Calu3 (cell line): ENCODE measurements at regions not wholly inside any gene's neighbourhood (a gene's known extent, or its start where the extent isn't known, plus 50 kb on each side); places are given as distances from the start of the nearest gene placed in this dataset.

Source experiments
- BruUV-seq: library from RNA; stranded (reverse); fragments of 400-500 nt; replicated peaks from 2 replicates; lab custom pipeline; 2021; lab: Mats Ljungman, UMichigan
- CTCF ChIA-PET: fragments of 300-600 bp; sonication (Branson Sonifier 250); formaldehyde crosslinking; loops from one replicate; lab custom pipeline; 2022; ENCODE audit warnings: antibody characterized with exemption; lab: Charles Lee
- DNase-seq: peaks from one replicate; pipeline ENCODE4 v3.0.0; 2022
- H3K27ac Mint-ChIP-seq: one replicate; pipeline ENCODE4 v1.8.0; 2022; ENCODE audit warnings: mixed read lengths; ENCODE audit not compliant: unreplicated experiment
- H3K27me3 Mint-ChIP-seq: one replicate; pipeline ENCODE4 v1.8.0; 2022; ENCODE audit warnings: mixed read lengths; ENCODE audit not compliant: unreplicated experiment
- H3K36me3 Mint-ChIP-seq: one replicate; pipeline ENCODE4 v1.8.0; 2022; ENCODE audit warnings: mild to moderate bottlenecking, moderate library complexity, mixed read lengths; ENCODE audit not compliant: insufficient read depth, unreplicated experiment
- H3K4me1 Mint-ChIP-seq: one replicate; pipeline ENCODE4 v1.8.0; 2022; ENCODE audit warnings: mild to moderate bottlenecking, low read depth, mixed read lengths; ENCODE audit not compliant: unreplicated experiment
- H3K4me3 Mint-ChIP-seq: one replicate; pipeline ENCODE4 v1.8.0; 2022; ENCODE audit warnings: mild to moderate bottlenecking, low read depth, moderate library complexity, mixed read lengths; ENCODE audit not compliant: unreplicated experiment
- H3K9me3 Mint-ChIP-seq: one replicate; pipeline ENCODE4 v1.8.0; 2022; ENCODE audit warnings: low read depth, mixed read lengths; ENCODE audit not compliant: unreplicated experiment
- intact Hi-C: fragments of 100-400 bp; cut with micrococcal nuclease; formaldehyde crosslinking; loops from one replicate; pipeline ENCODE4 v1.10.0; 2022; ENCODE audit not compliant: unreplicated experiment
- TF ChIP-seq, protein P1 (sequence below): fragments of 200-600 bp; IDR thresholded peaks from one replicate; pipeline ENCODE4 v1.8.0; 2022; ENCODE audit warnings: antibody characterized with exemption; ENCODE audit not compliant: unreplicated experiment

GRCh38 chr16:65297453-65297852 is 175.6 kb upstream of the CDH11 start:
- Mint-ChIP-seq H3K4me3 (no peak overlapping the region), H3K4me1 (no peaks in the 10 kb centered on the region), H3K27me3 (no peaks in the 10 kb centered on the region), H3K9me3 (peaks cover 17% of the 10 kb centered on the region), H3K36me3 (no peaks in the 10 kb centered on the region), H3K27ac (no peak overlapping the region)
- TF ChIP-seq, protein P1, sequence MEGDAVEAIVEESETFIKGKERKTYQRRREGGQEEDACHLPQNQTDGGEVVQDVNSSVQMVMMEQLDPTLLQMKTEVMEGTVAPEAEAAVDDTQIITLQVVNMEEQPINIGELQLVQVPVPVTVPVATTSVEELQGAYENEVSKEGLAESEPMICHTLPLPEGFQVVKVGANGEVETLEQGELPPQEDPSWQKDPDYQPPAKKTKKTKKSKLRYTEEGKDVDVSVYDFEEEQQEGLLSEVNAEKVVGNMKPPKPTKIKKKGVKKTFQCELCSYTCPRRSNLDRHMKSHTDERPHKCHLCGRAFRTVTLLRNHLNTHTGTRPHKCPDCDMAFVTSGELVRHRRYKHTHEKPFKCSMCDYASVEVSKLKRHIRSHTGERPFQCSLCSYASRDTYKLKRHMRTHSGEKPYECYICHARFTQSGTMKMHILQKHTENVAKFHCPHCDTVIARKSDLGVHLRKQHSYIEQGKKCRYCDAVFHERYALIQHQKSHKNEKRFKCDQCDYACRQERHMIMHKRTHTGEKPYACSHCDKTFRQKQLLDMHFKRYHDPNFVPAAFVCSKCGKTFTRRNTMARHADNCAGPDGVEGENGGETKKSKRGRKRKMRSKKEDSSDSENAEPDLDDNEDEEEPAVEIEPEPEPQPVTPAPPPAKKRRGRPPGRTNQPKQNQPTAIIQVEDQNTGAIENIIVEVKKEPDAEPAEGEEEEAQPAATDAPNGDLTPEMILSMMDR: no peak
- intact Hi-C loops: no loop called here
- DNase-seq: no peak
- CTCF ChIA-PET: no interaction called here
- BruUV-seq: no TSS peak

DNA sequence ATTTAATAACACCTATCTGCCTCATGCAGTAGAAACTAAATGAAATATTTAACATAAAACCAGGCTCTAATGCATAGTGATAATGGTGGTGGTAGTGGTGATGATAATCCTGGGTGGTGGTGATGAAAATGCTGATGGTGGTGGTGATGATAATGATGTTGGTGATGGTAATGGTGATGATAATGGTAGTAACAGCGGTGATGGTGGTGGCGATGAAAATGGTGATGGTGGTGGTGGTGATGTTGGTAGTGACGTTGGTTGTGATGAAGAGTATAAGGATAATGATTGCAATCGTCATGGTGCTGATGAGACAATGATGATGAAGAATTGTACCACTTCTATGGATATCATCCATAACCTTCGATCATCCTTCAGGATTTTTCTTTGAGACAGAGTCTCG is 173.7 kb upstream of the CDH11 start:
- intact Hi-C loops: no loop called here
- TF ChIP-seq, protein P1: no peak
- H3K27ac Mint-ChIP-seq: no peak overlapping the region
- CTCF ChIA-PET: no interaction called here
- no TSS peak for BruUV-seq
- no peak overlapping the region for H3K4me3 Mint-ChIP-seq
- DNase-seq: no peak
- H3K36me3 Mint-ChIP-seq: no peaks in the 10 kb centered on the region
- H3K9me3 Mint-ChIP-seq: peaks cover 17% of the 10 kb centered on the region
- H3K4me1 Mint-ChIP-seq: no peaks in the 10 kb centered on the region
- H3K27me3 Mint-ChIP-seq: no peaks in the 10 kb centered on the region

DNA sequence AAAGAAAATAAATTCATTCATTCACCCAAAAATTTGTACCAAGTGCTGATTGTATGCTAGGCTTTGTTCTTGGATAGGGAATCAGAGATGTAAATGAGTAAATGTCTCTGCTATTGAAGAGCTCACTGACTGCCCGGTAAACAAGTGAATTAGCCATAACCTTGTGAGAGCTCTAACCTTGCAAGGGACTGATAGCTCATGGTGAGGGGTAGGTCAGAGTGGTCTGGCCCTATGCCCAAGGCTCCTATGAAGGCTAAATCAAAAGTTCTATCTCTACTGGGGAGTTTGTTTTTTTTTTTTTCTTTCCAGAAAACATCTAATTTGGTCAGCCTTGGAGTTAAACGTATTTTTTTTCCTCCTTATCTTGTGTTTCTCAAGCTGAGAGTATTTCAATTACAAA is 172.8 kb upstream of the CDH11 start:
- intact Hi-C loops: no loop called here
- H3K4me1 Mint-ChIP-seq: no peaks in the 10 kb centered on the region

GRCh38 chr16:65294165-65294564 is 172.3 kb upstream of the CDH11 start:
- intact Hi-C loops: no loop called here
- Mint-ChIP-seq H3K27me3 (no peaks in the 10 kb centered on the region), H3K27ac (no peak overlapping the region), H3K9me3 (peaks cover 20% of the 10 kb centered on the region), H3K36me3 (no peaks in the 10 kb centered on the region), H3K4me1 (no peaks in the 10 kb centered on the region), H3K4me3 (no peak overlapping the region)
- DNase-seq: no peak
- BruUV-seq: no TSS peak
- TF ChIP-seq, protein P1: no peak
- CTCF ChIA-PET: no interaction called here

More for the DNA sequence above, 172.8 kb upstream of the CDH11 start:
- no TSS peak for BruUV-seq
- no peaks in the 10 kb centered on the region for H3K27me3 Mint-ChIP-seq
- no peaks in the 10 kb centered on the region for H3K36me3 Mint-ChIP-seq
- H3K4me3 Mint-ChIP-seq: no peak overlapping the region
- H3K27ac Mint-ChIP-seq: no peak overlapping the region
- TF ChIP-seq, protein P1: no peak
- H3K9me3 Mint-ChIP-seq: peaks cover 20% of the 10 kb centered on the region
- CTCF ChIA-PET: no interaction called here
- DNase-seq: no peak
